Fibroblast of the aortic adventitia (primary cell): ENCODE measurements at regions not wholly inside any gene's neighbourhood (a gene's known extent, or its start where the extent isn't known, plus 50 kb on each side); places are given as distances from the start of the nearest gene placed in this dataset.
"Not testable (repeated sequence)": the region's sequence is repeated elsewhere in the genome, so short reads cannot be mapped to it uniquely, and the experiment has no call there.

Source experiments
- DNase-seq: peaks from one replicate; pipeline ENCODE4 v3.0.0-alpha.2; 2010; ENCODE audit warnings: low read depth
- H3K4me3 ChIP-seq: 2 replicates; pipeline ENCODE4 v1.5.1; 2011; ENCODE audit warnings: low read depth, mild to moderate bottlenecking, control low read depth, low read length, moderate library complexity
- TF ChIP-seq, protein P1 (sequence below): IDR thresholded peaks from 2 replicates; pipeline ENCODE4 v1.5.1; 2011; ENCODE audit warnings: mild to moderate bottlenecking, low read length, control low read depth, inconsistent platforms; ENCODE audit not compliant: insufficient read depth

DNA sequence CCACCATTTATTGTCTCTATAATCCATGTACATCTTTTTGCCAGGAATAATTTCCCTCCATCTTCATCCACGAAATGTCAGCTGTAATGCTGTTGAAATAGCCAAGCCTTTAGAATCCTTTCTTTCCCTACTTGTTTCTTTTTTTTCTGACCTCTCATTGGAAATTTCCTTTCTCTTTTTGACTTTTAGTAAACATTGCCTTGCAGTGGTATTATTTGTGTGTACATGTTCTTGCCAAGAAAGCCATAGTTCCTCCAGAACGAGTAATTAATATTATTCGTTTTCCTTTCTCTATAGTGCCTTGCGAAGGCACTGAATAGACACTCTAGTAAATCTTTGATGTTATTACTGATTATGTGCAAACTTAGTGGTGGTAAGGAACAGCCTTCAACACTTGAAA, 282.2 kb downstream of the GJA1 start:
- H3K4me3 ChIP-seq: no peak overlapping the region
- no peak for DNase-seq
- TF ChIP-seq, protein P1, sequence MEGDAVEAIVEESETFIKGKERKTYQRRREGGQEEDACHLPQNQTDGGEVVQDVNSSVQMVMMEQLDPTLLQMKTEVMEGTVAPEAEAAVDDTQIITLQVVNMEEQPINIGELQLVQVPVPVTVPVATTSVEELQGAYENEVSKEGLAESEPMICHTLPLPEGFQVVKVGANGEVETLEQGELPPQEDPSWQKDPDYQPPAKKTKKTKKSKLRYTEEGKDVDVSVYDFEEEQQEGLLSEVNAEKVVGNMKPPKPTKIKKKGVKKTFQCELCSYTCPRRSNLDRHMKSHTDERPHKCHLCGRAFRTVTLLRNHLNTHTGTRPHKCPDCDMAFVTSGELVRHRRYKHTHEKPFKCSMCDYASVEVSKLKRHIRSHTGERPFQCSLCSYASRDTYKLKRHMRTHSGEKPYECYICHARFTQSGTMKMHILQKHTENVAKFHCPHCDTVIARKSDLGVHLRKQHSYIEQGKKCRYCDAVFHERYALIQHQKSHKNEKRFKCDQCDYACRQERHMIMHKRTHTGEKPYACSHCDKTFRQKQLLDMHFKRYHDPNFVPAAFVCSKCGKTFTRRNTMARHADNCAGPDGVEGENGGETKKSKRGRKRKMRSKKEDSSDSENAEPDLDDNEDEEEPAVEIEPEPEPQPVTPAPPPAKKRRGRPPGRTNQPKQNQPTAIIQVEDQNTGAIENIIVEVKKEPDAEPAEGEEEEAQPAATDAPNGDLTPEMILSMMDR: no peak

DNA sequence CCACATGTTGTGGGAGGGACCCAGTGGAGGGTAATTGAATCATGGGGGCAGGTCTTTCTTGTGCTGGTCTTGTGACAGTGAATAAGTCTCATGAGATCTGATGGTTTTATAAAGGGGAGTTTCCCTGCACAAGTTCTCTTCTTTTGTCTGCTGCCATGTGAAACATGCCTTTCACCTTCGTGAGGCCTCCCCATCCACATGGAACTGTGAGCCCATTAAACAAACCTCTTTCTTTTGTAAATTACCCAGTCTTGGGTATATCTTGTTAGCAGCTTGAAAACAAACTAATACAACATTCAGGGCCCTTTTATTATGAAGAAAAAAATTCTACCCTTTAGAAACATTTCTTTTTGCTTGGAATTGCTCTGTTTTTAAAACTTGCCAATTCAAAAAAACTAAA, 285.4 kb downstream of the GJA1 start:
- not testable (repeated sequence) for DNase-seq

DNA sequence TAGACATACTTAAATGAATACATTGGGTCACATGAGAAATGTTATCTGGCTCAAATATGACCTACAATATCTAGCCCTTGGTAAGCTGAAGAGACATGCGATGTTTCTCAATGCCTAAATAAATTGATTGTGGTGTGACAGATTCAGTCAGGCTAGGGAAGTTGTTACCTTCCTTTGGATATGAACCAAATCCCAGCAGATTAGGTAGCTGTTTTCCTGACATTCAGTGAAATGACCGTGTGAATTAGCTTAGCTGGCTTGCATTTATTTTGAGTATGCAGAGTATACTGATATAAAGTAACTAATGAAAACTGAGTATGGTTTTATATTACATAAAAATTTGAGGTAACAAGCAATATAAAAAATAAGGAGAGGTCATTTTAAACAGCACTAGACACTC, 288.2 kb downstream of the GJA1 start:
- TF ChIP-seq, protein P1: no peak
- H3K4me3 ChIP-seq: no peak overlapping the region
- no peak for DNase-seq

More for the DNA sequence above, 285.4 kb downstream of the GJA1 start:
- H3K4me3 ChIP-seq: not testable (repeated sequence)

DNA sequence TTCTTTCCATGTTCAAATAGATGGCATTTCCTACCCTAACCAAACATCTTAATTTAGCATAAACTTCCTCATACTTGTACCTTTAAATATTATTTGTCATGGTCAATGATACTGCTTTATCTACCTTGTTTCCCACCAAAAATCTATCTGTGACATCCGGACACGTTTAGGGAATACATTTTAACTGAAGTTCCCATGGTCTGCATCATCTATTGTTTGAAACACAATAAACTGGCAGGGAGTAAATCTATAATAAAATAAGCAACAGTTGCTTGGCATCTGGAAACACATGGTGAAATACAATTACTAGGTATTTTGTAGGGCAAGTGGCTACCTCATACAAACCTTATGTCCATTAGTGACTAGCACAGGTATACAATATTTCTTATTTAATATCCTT, 289.1 kb downstream of the GJA1 start:
- H3K4me3 ChIP-seq: no peak overlapping the region
- DNase-seq: no peak
- TF ChIP-seq, protein P1: no peak

DNA sequence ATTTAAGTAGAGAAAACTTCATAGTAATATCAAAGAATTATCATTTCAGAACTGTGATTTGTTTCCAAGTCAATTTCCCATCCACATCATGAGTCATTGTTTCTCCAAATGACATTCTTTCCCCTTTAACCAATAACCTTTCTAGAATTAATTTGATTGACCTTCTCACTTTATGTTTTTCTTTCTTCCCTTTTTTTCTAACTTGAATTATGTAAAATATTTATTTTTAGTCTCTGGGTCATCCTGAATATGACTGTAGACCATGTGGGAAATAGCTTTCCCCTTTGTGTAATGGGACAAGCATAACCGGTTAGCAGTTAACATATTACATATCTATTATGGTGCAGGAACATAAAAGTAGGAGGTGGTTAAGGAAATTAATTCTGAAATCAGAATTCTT, 291.1 kb downstream of the GJA1 start:
- peak; percentile 13 for DNase-seq
- TF ChIP-seq, protein P1: no peak
- H3K4me3 ChIP-seq: no peak overlapping the region

DNA sequence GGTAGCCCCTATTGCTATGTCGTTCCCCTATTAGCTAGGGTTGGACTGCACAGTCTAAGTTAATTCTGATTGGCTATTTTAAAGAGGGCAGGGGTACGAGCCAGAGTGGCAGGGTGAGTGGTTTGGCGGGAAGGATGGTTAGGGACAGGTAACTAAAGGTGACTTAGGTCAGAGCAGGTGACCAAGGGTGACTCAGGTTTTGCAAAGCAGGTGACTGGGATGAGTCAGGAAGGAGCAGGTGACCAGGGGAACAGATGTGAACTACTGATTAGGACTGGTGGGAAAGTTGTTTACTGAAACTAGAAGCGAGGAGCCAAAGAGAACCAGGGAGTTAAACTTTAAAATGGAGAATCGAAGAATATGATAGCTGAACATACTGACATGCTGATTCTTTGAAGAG, 295.2 kb downstream of the GJA1 start:
- TF ChIP-seq, protein P1: no peak
- no peak overlapping the region for H3K4me3 ChIP-seq
- no peak for DNase-seq

DNA sequence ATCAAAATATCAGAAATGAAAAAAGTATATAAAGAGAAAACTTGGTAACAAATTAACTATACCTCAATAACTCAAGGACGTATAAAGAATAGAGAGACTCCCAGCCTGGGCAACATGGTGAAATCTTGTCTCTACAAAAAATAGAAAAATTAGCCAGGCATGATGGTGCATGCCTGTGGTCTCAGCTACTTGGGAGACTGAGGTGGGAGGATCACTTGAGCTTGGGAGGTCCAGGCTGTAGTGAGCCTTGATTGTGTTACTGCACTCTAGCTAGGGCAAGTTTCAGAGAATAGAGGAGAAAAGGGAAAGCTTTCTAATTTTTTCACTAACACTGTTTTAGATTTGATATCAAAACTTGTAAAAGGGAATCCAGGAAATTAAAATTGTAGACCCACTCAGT, 295.9 kb downstream of the GJA1 start:
- DNase-seq: no peak
- no peak overlapping the region for H3K4me3 ChIP-seq
- TF ChIP-seq, protein P1: no peak

DNA sequence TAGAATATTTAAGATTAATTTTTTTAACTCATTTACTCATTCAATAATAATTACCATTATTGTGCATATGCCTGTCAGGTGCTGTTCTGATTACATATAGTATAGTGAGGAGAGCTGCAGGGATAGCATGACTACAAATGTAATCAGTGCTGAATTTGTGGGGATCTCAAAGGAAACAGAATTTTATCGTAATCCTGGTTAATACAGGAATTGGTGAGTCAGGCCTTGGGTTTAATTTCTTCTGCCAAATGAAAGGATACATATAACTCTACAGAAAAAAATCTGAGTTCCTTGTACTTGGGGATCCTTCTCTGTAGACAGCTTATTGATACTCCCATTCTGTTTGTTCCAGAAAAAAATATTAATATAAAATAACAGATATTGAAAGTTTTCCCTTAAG, 297.2 kb downstream of the GJA1 start:
- no peak overlapping the region for H3K4me3 ChIP-seq
- TF ChIP-seq, protein P1: no peak
- peak; percentile 60 for DNase-seq
